ENCODE measurements at regions not wholly inside any gene's neighbourhood (a gene's known extent, or its start where the extent isn't known, plus 50 kb on each side); places are given as distances from the start of the nearest gene placed in this dataset.

DNA sequence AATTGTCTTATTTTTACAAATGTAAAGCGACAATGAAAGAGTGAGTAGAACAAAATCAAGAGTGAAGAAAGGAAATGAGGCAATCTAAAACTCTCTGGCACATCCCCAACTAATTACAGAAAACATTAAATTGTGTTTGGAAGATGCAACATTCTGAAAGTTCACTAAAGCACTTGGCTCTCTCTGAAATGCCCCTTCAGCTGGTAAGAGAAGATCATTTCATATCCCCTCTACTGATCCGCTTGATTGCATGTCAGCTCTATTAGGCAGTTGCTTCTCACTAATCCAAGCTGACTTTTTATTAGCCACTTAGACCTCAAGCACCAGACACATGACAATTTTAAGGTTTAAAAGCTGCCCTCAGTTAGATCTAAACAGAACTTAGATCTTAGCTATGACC lies 262.8 kb upstream of the PRMT6 start (continued):
- TF ChIP-seq, protein P1, sequence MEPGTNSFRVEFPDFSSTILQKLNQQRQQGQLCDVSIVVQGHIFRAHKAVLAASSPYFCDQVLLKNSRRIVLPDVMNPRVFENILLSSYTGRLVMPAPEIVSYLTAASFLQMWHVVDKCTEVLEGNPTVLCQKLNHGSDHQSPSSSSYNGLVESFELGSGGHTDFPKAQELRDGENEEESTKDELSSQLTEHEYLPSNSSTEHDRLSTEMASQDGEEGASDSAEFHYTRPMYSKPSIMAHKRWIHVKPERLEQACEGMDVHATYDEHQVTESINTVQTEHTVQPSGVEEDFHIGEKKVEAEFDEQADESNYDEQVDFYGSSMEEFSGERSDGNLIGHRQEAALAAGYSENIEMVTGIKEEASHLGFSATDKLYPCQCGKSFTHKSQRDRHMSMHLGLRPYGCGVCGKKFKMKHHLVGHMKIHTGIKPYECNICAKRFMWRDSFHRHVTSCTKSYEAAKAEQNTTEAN (CRISPR knock-in tag; conservative IDR thresholded peaks at IDR 0.05): no peak
- TF ChIP-seq SNRNP70 (IDR thresholded peaks at IDR 0.05; ENCODE audit: low read depth, low read length) (no peak), ZSCAN9 (CRISPR knock-in tag; IDR thresholded peaks at IDR 0.05; ENCODE audit: borderline replicate concordance) (no peak), FOXJ3 (CRISPR knock-in tag; IDR thresholded peaks at IDR 0.05; ENCODE audit: borderline replicate concordance) (no peak), PRDM4 (CRISPR knock-in tag; IDR thresholded peaks at IDR 0.05; ENCODE audit: borderline replicate concordance) (no peak), ZNF580 (CRISPR knock-in tag; IDR thresholded peaks at IDR 0.05; ENCODE audit: borderline replicate concordance, low read depth) (no peak)

DNA sequence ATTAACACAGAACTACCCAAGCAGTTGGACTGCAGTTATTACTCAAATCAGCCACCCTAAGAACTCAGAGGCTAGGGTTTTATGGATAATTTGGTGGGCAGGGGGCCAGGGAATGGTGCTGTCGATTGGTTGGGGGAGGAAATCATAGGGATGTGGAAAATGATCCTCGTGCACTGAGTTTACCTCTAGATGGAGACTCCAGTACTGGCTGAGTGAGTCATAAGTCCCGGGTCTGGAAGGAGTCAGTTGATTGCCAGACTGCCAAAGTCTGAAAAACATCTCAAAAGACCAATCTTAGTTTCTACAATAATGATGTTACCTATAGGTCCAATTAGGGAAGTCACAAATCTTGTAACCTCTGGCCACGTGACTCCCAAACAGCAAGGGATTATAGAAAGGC lies 257.5 kb upstream of the PRMT6 start:
- Histone ChIP-seq H3K79me2 (ENCODE audit: insufficient read depth, low read length) (no peaks in the 10 kb centered on the region), H4K20me1 (ENCODE audit: insufficient read depth, low read length) (no peaks in the 10 kb centered on the region), H3K9ac (ENCODE audit: insufficient read depth, low read depth, low read length) (no peak overlapping the region), H3K4me2 (ENCODE audit: low read depth, low read length) (no peak overlapping the region), H3K9me3 (ENCODE audit: low read length) (peaks cover 62% of the 10 kb centered on the region), H3K4me3 (replicated peaks in 1 of 3; ENCODE audit: insufficient read depth in 1 of 3, low read depth in 2 of 3, low read length in 3 of 3) (no peak overlapping the region), H3K27me3 (ENCODE audit: control insufficient read depth in 1 of 2, insufficient read depth in 2 of 2, low read length in 2 of 2) (no peaks in the 10 kb centered on the region), H3K36me3 (replicated peaks in 1 of 2; ENCODE audit: control insufficient read depth in 1 of 2, insufficient read depth in 2 of 2, low read length in 2 of 2) (no peaks in the 10 kb centered on the region), H2AFZ (ENCODE audit: low read length) (no peak overlapping the region), H3K4me1 (ENCODE audit: insufficient read depth, low read length) (no peaks in the 10 kb centered on the region), H3K27ac (ENCODE audit: extremely low read length, insufficient read depth, low read length) (no peak overlapping the region)
- no peak for DNase-seq (ENCODE audit: low spot score)
- TF ChIP-seq NR1H2 (CRISPR knock-in tag; IDR thresholded peaks at IDR 0.05; ENCODE audit: borderline replicate concordance, low read depth): no peak
- no peak for TF ChIP-seq RFX1 (IDR thresholded peaks at IDR 0.05)
- TF ChIP-seq ZNF33B (CRISPR knock-in tag; IDR thresholded peaks at IDR 0.05): no peak
- TF ChIP-seq ATF4 (CRISPR knock-in tag; IDR thresholded peaks at IDR 0.05): no peak
- BruUV-seq (replicated peaks): no TSS peak
- intact Hi-C loops (cut with micrococcal nuclease; ENCODE audit: unreplicated experiment) (no loop called here), in situ Hi-C loops (cut with HindIII; ENCODE audit: extremely low pct_ligation_motif_present, low pct_unique_long_range_greater_than_20kb) (no loop called here)
- CTCF ChIA-PET (ENCODE audit: low intra/inter-chr PET ratio, low total read pairs): no interaction called here
- WGBS (ENCODE audit: low lambda C conversion rate): 0% methylated on average over 4 of the region's 4 CpGs
- POLR2A ChIA-PET: no interaction called here
- no peak for ATAC-seq
- FAIRE-seq: no peak
